ENCODE measurements at regions not wholly inside any gene's neighbourhood (a gene's known extent, or its start where the extent isn't known, plus 50 kb on each side); places are given as distances from the start of the nearest gene placed in this dataset.

DNA sequence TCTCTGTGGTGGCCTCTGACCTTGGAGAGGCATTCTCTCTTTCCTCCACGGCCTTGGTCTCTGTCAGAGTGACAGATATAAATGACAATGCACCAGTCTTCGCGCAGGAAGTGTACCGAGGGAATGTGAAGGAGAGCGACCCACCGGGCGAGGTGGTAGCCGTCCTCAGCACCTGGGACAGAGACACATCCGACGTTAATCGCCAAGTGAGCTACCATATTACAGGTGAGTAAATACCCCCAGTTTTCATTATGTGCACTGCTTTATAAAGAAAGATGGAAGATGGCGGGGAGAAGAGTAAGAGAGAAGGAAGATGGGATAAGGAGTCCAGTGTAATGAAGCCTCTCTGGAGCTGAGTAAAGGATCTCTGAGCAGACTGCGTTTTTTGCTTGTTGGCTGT is 167.8 kb upstream of the MTNR1B start:
- ATAC-seq (ENCODE audit: insufficient read depth, low FRiP score) = no peak
- Histone ChIP-seq H3K9me3 (ENCODE audit: control insufficient read depth in 4 of 4, insufficient read depth in 3 of 4, low read length in 3 of 4) (peaks cover 0 to 5% (median 0%) of the 10 kb centered on the region in 4 donors), H3K9ac (ENCODE audit: insufficient read depth in 1 of 2, low read length in 2 of 2) (no peak overlapping the region), H3K27ac (ENCODE audit: low read depth in 1 of 2, low read length in 1 of 2) (no peak overlapping the region), H3K4me3 (no peak overlapping the region), H3K36me3 (ENCODE audit: control insufficient read depth in 4 of 4, insufficient read depth in 4 of 4, low read length in 4 of 4) (peaks cover 0 to 46% (median 21%) of the 10 kb centered on the region in 4 donors), H3K27me3 (ENCODE audit: control insufficient read depth in 3 of 3, insufficient read depth in 3 of 3, low read length in 2 of 3) (no peaks in the 10 kb centered on the region), H3K4me1 (ENCODE audit: control insufficient read depth in 5 of 5, insufficient read depth in 5 of 5, low read length in 5 of 5) (peaks cover 0 to 5% (median 2%) of the 10 kb centered on the region in 5 donors)
- 89 to 96% methylated on average over 13 of the region's 13 CpGs for WGBS, 2 donors
- no peak for DNase-seq
- no peak for TF ChIP-seq CTCF (IDR thresholded peaks at IDR 0.05; ENCODE audit: control extremely low read depth, extremely low read depth)

DNA sequence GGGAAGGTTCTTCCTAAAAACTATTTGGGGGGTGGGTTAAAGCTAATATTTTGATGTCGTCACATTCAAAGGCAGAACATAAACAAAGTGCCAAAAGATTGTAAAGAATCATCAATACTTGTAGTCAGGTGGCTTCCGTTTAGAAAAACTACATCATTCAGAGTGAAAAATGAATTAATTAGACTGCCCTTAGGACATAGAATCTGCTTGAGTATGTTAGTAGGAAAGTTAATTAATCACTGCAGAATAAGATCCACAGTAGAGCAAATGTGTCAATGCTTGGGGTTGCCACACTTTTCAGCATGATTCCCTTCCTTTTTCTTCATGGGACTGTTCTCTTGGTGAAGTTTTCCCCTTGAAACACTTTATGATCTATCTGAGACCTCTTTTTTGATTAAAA is 166.8 kb upstream of the MTNR1B start:
- ATAC-seq (ENCODE audit: insufficient read depth, low FRiP score) (no peak), DNase-seq (no peak)
- Histone ChIP-seq H3K4me3 (no peak overlapping the region), H3K4me1 (ENCODE audit: control insufficient read depth in 5 of 5, insufficient read depth in 5 of 5, low read length in 5 of 5) (peaks cover 0 to 5% (median 2%) of the 10 kb centered on the region in 5 donors), H3K27ac (ENCODE audit: low read depth in 1 of 2, low read length in 1 of 2) (no peak overlapping the region), H3K27me3 (ENCODE audit: control insufficient read depth in 3 of 3, insufficient read depth in 3 of 3, low read length in 2 of 3) (no peaks in the 10 kb centered on the region), H3K9ac (ENCODE audit: insufficient read depth in 1 of 2, low read length in 2 of 2) (no peak overlapping the region), H3K9me3 (ENCODE audit: control insufficient read depth in 4 of 4, insufficient read depth in 3 of 4, low read length in 3 of 4) (peaks cover 0 to 5% (median 0%) of the 10 kb centered on the region in 4 donors), H3K36me3 (ENCODE audit: control insufficient read depth in 4 of 4, insufficient read depth in 4 of 4, low read length in 4 of 4) (peaks cover 0 to 49% (median 22%) of the 10 kb centered on the region in 4 donors)
- WGBS, 2 donors = 77 to 79% methylated on average over 2 of the region's 2 CpGs
- TF ChIP-seq CTCF (IDR thresholded peaks at IDR 0.05; ENCODE audit: control extremely low read depth, extremely low read depth) = no peak

DNA sequence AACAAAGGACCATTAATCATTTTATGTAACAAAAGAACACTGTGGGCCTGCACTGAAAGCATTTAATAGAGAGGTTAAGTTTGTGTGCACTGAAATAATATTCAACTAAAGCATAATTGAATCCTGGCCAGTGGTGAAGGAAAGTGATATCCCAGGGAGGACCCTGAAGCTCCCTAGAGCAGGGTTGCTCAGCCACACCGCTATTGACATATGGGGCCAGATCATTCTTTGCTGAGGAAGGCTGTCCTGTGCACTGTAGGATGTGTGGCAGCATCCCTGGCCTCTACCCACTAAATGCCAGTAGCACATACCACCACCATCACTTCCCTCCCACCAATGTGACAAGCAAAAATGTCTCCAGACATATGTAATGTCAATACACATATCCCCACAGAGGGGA is 166.1 kb upstream of the MTNR1B start:
- DNase-seq = no peak
- ATAC-seq (ENCODE audit: insufficient read depth, low FRiP score) = no peak
- peaks cover 0 to 4% (median 0%) of the 10 kb centered on the region in 4 donors for H3K9me3 ChIP-seq (ENCODE audit: control insufficient read depth in 4 of 4, insufficient read depth in 3 of 4, low read length in 3 of 4)
- peaks cover 0 to 5% (median 2%) of the 10 kb centered on the region in 5 donors for H3K4me1 ChIP-seq (ENCODE audit: control insufficient read depth in 5 of 5, insufficient read depth in 5 of 5, low read length in 5 of 5)
- peaks cover 0 to 43% (median 18%) of the 10 kb centered on the region in 4 donors for H3K36me3 ChIP-seq (ENCODE audit: control insufficient read depth in 4 of 4, insufficient read depth in 4 of 4, low read length in 4 of 4)
- no peaks in the 10 kb centered on the region for H3K27me3 ChIP-seq (ENCODE audit: control insufficient read depth in 3 of 3, insufficient read depth in 3 of 3, low read length in 2 of 3)
- H3K27ac ChIP-seq (ENCODE audit: low read depth in 1 of 2, low read length in 1 of 2) = no peak overlapping the region
- WGBS, 2 donors = 87 to 95% methylated on average over 1 of the region's 1 CpG
- no peak for TF ChIP-seq CTCF (IDR thresholded peaks at IDR 0.05; ENCODE audit: control extremely low read depth, extremely low read depth)
- H3K9ac ChIP-seq (ENCODE audit: insufficient read depth in 1 of 2, low read length in 2 of 2) = no peak overlapping the region
- no peak overlapping the region for H3K4me3 ChIP-seq

- WGBS, 2 donors = 89 to 92% methylated on average over 7 of the region's 7 CpGs
- Histone ChIP-seq H3K9me3 (ENCODE audit: control insufficient read depth in 4 of 4, insufficient read depth in 3 of 4, low read length in 3 of 4) (peaks cover 0 to 3% (median 0%) of the 10 kb centered on the region in 4 donors), H3K27ac (ENCODE audit: low read depth in 1 of 2, low read length in 1 of 2) (no peak overlapping the region), H3K27me3 (ENCODE audit: control insufficient read depth in 3 of 3, insufficient read depth in 3 of 3, low read length in 2 of 3) (no peaks in the 10 kb centered on the region), H3K9ac (ENCODE audit: insufficient read depth in 1 of 2, low read length in 2 of 2) (no peak overlapping the region), H3K4me1 (ENCODE audit: control insufficient read depth in 5 of 5, insufficient read depth in 5 of 5, low read length in 5 of 5) (peaks cover 0 to 5% (median 2%) of the 10 kb centered on the region in 5 donors), H3K4me3 (no peak overlapping the region), H3K36me3 (ENCODE audit: control insufficient read depth in 4 of 4, insufficient read depth in 4 of 4, low read length in 4 of 4) (peaks cover 0 to 34% (median 14%) of the 10 kb centered on the region in 4 donors)
- ATAC-seq (ENCODE audit: insufficient read depth, low FRiP score) (no peak), DNase-seq (no peak)
- no peak for TF ChIP-seq CTCF (IDR thresholded peaks at IDR 0.05; ENCODE audit: control extremely low read depth, extremely low read depth)
These were observed 165.0 kb upstream of the MTNR1B start for GRCh38 chr11:92804388-92804966.

Data from lung (tissue), 11 donors.